ENCODE measurements at regions not wholly inside any gene's neighbourhood (a gene's known extent, or its start where the extent isn't known, plus 50 kb on each side); places are given as distances from the start of the nearest gene placed in this dataset.
A peak's percentile ranks its signal among the peaks of the same experiment; 100 is the strongest.

GRCh38 chr7:94258418-94259300 is 136.0 kb upstream of the COL1A2 start:
- Histone ChIP-seq H3K27ac (no peak overlapping the region), H3K27me3 (no peaks in the 10 kb centered on the region), H3K36me3 (no peaks in the 10 kb centered on the region), H3K9me3 (no peaks in the 10 kb centered on the region), H3K4me1 (no peaks in the 10 kb centered on the region), H3K4me3 (no peak overlapping the region)
- ATAC-seq, result no peak
- intact Hi-C loops (cut with DNase I), result no loop called here
- no peak for DNase-seq
- TF ChIP-seq CTCF (IDR thresholded peaks at IDR 0.05), result no peak

GRCh38 chr7:94261067-94261466 is 133.6 kb upstream of the COL1A2 start:
- H3K4me1 ChIP-seq, result no peaks in the 10 kb centered on the region
- DNase-seq (no peak), ATAC-seq (no peak)
- intact Hi-C loops (cut with DNase I), result no loop called here
- H3K27ac ChIP-seq, result no peak overlapping the region
- no peak for TF ChIP-seq CTCF (IDR thresholded peaks at IDR 0.05)
- no peaks in the 10 kb centered on the region for H3K9me3 ChIP-seq
- no peak overlapping the region for H3K4me3 ChIP-seq
- no peaks in the 10 kb centered on the region for H3K36me3 ChIP-seq
- H3K27me3 ChIP-seq, result no peaks in the 10 kb centered on the region

GRCh38 chr7:94264756-94265155 is 129.9 kb upstream of the COL1A2 start:
- Histone ChIP-seq H3K27ac (no peak overlapping the region), H3K9me3 (no peaks in the 10 kb centered on the region), H3K4me1 (no peaks in the 10 kb centered on the region), H3K27me3 (no peaks in the 10 kb centered on the region), H3K36me3 (no peaks in the 10 kb centered on the region), H3K4me3 (no peak overlapping the region)
- ATAC-seq (no peak), DNase-seq (no peak)
- no peak for TF ChIP-seq CTCF (IDR thresholded peaks at IDR 0.05)
- intact Hi-C loops (cut with DNase I), result no loop called here

- intact Hi-C loops (cut with DNase I), result no loop called here
- Histone ChIP-seq H3K27me3 (no peaks in the 10 kb centered on the region), H3K4me3 (no peak overlapping the region), H3K36me3 (no peaks in the 10 kb centered on the region), H3K9me3 (no peaks in the 10 kb centered on the region), H3K4me1 (no peaks in the 10 kb centered on the region), H3K27ac (no peak overlapping the region)
- ATAC-seq (no peak), DNase-seq (no peak)
- no peak for TF ChIP-seq CTCF (IDR thresholded peaks at IDR 0.05)
These were observed 129.2 kb upstream of the COL1A2 start for GRCh38 chr7:94265456-94265855.

- H3K27ac ChIP-seq, result no peak overlapping the region
- DNase-seq, result peak in 1 of 4 donors; percentile 74
- peak; percentile 93 for ATAC-seq
- no peaks in the 10 kb centered on the region for H3K9me3 ChIP-seq
- no peaks in the 10 kb centered on the region for H3K4me1 ChIP-seq
- intact Hi-C loops (cut with DNase I), result no loop called here
- H3K27me3 ChIP-seq, result no peaks in the 10 kb centered on the region
- no peak for TF ChIP-seq CTCF (IDR thresholded peaks at IDR 0.05)
- H3K36me3 ChIP-seq, result no peaks in the 10 kb centered on the region
- H3K4me3 ChIP-seq, result no peak overlapping the region
These were observed 128.5 kb upstream of the COL1A2 start for GRCh38 chr7:94266238-94266644.

Data from left lung (tissue), 4 donors.